ENCODE measurements at regions not wholly inside any gene's neighbourhood (a gene's known extent, or its start where the extent isn't known, plus 50 kb on each side); places are given as distances from the start of the nearest gene placed in this dataset.

- TF ChIP-seq EZH2 (conservative IDR thresholded peaks at IDR 0.05; ENCODE audit: low read depth, low read length) (no peak), NFATC3 (CRISPR knock-in tag; IDR thresholded peaks at IDR 0.05) (no peak), ZBTB8A (CRISPR knock-in tag; IDR thresholded peaks at IDR 0.05; ENCODE audit: borderline replicate concordance, low read depth) (no peak), ZNF335 (CRISPR knock-in tag; IDR thresholded peaks at IDR 0.05) (no peak), NR2C2 (CRISPR knock-in tag; IDR thresholded peaks at IDR 0.05; ENCODE audit: borderline replicate concordance) (no peak), ZNF263 (CRISPR knock-in tag; IDR thresholded peaks at IDR 0.05) (no peak), DBP (CRISPR knock-in tag; IDR thresholded peaks at IDR 0.05; ENCODE audit: not compliant biosample characterization) (no peak), POLR2A (IDR thresholded peaks at IDR 0.05; ENCODE audit: insufficient read depth in 1 of 2, low read depth in 2 of 2, low read length in 2 of 2) (no peak), CTCF (CRISPR knock-in tag; IDR thresholded peaks at IDR 0.05) (no peak), GABPA (IDR thresholded peaks at IDR 0.05; ENCODE audit: low read depth, low read length) (no peak), GABPA (CRISPR knock-in tag; IDR thresholded peaks at IDR 0.05; ENCODE audit: low read depth) (no peak), ATF2 (CRISPR knock-in tag; IDR thresholded peaks at IDR 0.05) (no peak)
Observed at GRCh38 chr15:29990035-29990434, 92.7 kb upstream of the GOLGA8J start.
